HG03175 (cell line): ENCODE measurements at regions not wholly inside any gene's neighbourhood (a gene's known extent, or its start where the extent isn't known, plus 50 kb on each side); places are given as distances from the start of the nearest gene placed in this dataset.

Experiments
- ATAC-seq: cut with Tn5 transposase; IDR thresholded peaks from one replicate; pipeline ENCODE4 v1.9.1; 2021; ENCODE audit warnings: mild to moderate bottlenecking, moderate library complexity; ENCODE audit not compliant: unreplicated experiment

- ATAC-seq = no peak
Observed at GRCh38 chr19:28793391-28794168, 419.4 kb downstream of the UQCRFS1 start.

GRCh38 chr19:28785971-28786370 is 427.0 kb downstream of the UQCRFS1 start:
- no peak for ATAC-seq

- no peak for ATAC-seq
Observed at GRCh38 chr19:28764066-28764465, 448.9 kb downstream of the UQCRFS1 start.

GRCh38 chr19:28746478-28746877 is 466.5 kb downstream of the UQCRFS1 start:
- ATAC-seq = no peak

GRCh38 chr19:28744943-28745342 is 468.0 kb downstream of the UQCRFS1 start:
- no peak for ATAC-seq

- no peak for ATAC-seq
Observed at GRCh38 chr19:28744014-28744413, 468.9 kb downstream of the UQCRFS1 start.

GRCh38 chr19:28737021-28737895 is 475.7 kb downstream of the UQCRFS1 start:
- ATAC-seq = no peak

- no peak for ATAC-seq
Observed at GRCh38 chr19:28736528-28736927, 476.4 kb downstream of the UQCRFS1 start.

- ATAC-seq = no peak
Observed at GRCh38 chr19:28731577-28731976, 481.4 kb downstream of the UQCRFS1 start.

GRCh38 chr19:28730791-28731512 is 482.0 kb downstream of the UQCRFS1 start:
- no peak for ATAC-seq

GRCh38 chr19:28727480-28728159 is 485.3 kb downstream of the UQCRFS1 start:
- ATAC-seq = no peak

GRCh38 chr19:28726533-28727479 is 486.1 kb downstream of the UQCRFS1 start:
- ATAC-seq = no peak

- ATAC-seq = no peak
Observed at GRCh38 chr19:28718909-28719308, 494.0 kb downstream of the UQCRFS1 start.

GRCh38 chr19:28715157-28715556 is 497.8 kb downstream of the UQCRFS1 start:
- no peak for ATAC-seq

- ATAC-seq = no peak
Observed at GRCh38 chr19:28711411-28711810, 501.5 kb downstream of the UQCRFS1 start.

- ATAC-seq = no peak
Observed at GRCh38 chr19:28710278-28710677, 502.7 kb downstream of the UQCRFS1 start.

GRCh38 chr19:28706693-28707092 is 506.3 kb downstream of the UQCRFS1 start:
- no peak for ATAC-seq

GRCh38 chr19:28705008-28705407 is 507.9 kb downstream of the UQCRFS1 start:
- no peak for ATAC-seq

GRCh38 chr19:28703400-28703956 is 509.5 kb downstream of the UQCRFS1 start:
- ATAC-seq = no peak
